Activated CD4-positive, alpha-beta memory T cell treated with anti-CD3 and anti-CD28 coated beads for 36 hours (primary cell): ENCODE measurements at regions not wholly inside any gene's neighbourhood (a gene's known extent, or its start where the extent isn't known, plus 50 kb on each side); places are given as distances from the start of the nearest gene placed in this dataset.

Experiments
- CTCF ChIA-PET: fragments of 350-600 bp; sonication (Branson Sonifier 250); formaldehyde crosslinking; loops from one replicate; lab custom pipeline; 2021; ENCODE audit warnings: antibody characterized with exemption, inconsistent platforms; lab: Charles Lee
- POLR2A ChIA-PET: fragments of 350-600 bp; sonication (Branson Sonifier 250); formaldehyde crosslinking; loops from one replicate; lab custom pipeline; 2021; ENCODE audit warnings: antibody characterized with exemption; lab: Charles Lee
- DNase-seq: peaks from one replicate; pipeline ENCODE4 v3.0.0-alpha.2; 2020
- H3K27ac Mint-ChIP-seq: one replicate; pipeline ENCODE4 v1.8.0; 2021; ENCODE audit warnings: mixed read lengths
- H3K27me3 Mint-ChIP-seq: one replicate; pipeline ENCODE4 v1.8.0; 2021; ENCODE audit warnings: mixed read lengths
- H3K36me3 Mint-ChIP-seq: one replicate; pipeline ENCODE4 v1.8.0; 2021; ENCODE audit warnings: mixed read lengths
- H3K4me1 Mint-ChIP-seq: one replicate; pipeline ENCODE4 v1.8.0; 2021; ENCODE audit warnings: low read depth, mixed read lengths
- H3K4me3 Mint-ChIP-seq: one replicate; pipeline ENCODE4 v1.8.0; 2021; ENCODE audit warnings: mild to moderate bottlenecking, mixed read lengths
- H3K9me3 Mint-ChIP-seq: one replicate; pipeline ENCODE4 v1.8.0; 2021; ENCODE audit warnings: mixed read lengths
- intact Hi-C: fragments of 100-400 bp; cut with micrococcal nuclease; formaldehyde crosslinking; loops from one replicate; pipeline ENCODE4 v1.15.1; 2023

DNA sequence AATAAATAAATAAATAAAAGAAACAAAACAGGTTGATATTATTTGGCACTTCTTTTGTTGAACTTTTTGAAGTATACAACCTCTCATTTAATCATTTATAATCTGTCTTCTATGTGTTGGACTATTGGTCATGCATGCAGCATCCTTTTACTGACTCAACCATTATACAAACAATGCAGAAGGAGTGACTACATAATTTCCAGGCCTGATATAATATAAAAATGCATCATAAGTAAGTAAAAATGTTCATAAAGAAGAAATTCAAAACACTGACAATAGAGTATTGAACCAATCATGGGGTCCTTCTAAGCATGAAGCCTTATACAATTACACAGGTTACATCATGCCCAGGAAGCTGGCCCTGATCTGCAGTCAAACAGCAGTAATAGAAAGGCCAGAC lies 141.5 kb upstream of the FN1 start:
- no peaks in the 10 kb centered on the region for H3K36me3 Mint-ChIP-seq
- POLR2A ChIA-PET, result no interaction called here

DNA sequence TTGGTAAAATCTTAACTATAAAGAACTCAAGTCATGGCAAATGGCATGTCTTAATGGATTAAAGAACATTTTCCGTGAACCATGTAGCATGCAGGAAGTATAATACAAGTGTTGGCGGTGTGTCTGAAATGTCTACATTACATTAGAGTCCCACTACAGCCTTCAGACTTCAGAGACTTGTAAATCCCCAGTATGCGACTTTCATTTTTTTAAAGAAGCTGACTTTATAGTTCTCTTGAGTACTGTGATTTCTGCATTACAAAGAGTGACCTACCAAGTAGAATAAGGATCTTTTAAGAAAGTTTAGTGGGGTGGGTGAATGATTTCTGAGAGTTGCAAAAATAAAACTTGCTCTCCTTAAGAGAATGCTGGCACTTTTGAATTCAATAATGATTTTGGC lies 140.7 kb upstream of the FN1 start:
- Mint-ChIP-seq H3K36me3 (no peaks in the 10 kb centered on the region), H3K9me3 (no peaks in the 10 kb centered on the region), H3K4me3 (no peak overlapping the region), H3K27ac (no peak overlapping the region), H3K4me1 (no peaks in the 10 kb centered on the region), H3K27me3 (no peaks in the 10 kb centered on the region)
- POLR2A ChIA-PET, result no interaction called here
- no peak for DNase-seq
- CTCF ChIA-PET, result no interaction called here
- intact Hi-C loops, result no loop called here

More for the DNA sequence above, 141.5 kb upstream of the FN1 start:
- DNase-seq, result no peak
- Mint-ChIP-seq H3K9me3 (no peaks in the 10 kb centered on the region), H3K27me3 (no peaks in the 10 kb centered on the region), H3K4me3 (no peak overlapping the region), H3K27ac (no peak overlapping the region), H3K4me1 (no peaks in the 10 kb centered on the region)
- CTCF ChIA-PET, result no interaction called here
- intact Hi-C loops, result no loop called here

DNA sequence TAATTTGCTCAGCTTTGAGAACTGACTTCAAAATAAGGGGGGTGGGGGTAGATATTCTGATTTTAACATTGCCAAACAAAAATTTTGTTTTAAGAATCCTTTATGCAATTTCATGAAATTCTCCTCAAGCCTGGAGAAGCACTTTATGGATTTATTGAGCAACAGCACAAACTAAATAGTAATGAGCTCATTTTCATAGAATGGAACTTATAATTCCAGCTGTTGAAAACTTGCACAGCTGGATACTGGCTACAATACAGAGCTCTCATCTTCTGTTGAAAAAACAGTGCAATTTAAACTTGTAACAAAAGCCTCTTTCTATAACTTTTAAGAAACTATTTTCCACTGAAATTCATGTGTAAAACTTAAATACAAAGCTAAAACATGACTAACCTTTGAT lies 137.6 kb upstream of the FN1 start:
- ChIA-PET CTCF (interaction anchor here (0.7 kb wide), 1 partner anchor 395 kb away, joined by 3 read pairs; no protein-coding TSS in a partner anchor), POLR2A (no interaction called here)
- peaks cover 1% of the 10 kb centered on the region for H3K27me3 Mint-ChIP-seq
- no peaks in the 10 kb centered on the region for H3K36me3 Mint-ChIP-seq
- no peaks in the 10 kb centered on the region for H3K9me3 Mint-ChIP-seq
- no peak for DNase-seq
- H3K4me3 Mint-ChIP-seq, result no peak overlapping the region
- no peak overlapping the region for H3K27ac Mint-ChIP-seq
- no peaks in the 10 kb centered on the region for H3K4me1 Mint-ChIP-seq
- intact Hi-C loops, result no loop called here

DNA sequence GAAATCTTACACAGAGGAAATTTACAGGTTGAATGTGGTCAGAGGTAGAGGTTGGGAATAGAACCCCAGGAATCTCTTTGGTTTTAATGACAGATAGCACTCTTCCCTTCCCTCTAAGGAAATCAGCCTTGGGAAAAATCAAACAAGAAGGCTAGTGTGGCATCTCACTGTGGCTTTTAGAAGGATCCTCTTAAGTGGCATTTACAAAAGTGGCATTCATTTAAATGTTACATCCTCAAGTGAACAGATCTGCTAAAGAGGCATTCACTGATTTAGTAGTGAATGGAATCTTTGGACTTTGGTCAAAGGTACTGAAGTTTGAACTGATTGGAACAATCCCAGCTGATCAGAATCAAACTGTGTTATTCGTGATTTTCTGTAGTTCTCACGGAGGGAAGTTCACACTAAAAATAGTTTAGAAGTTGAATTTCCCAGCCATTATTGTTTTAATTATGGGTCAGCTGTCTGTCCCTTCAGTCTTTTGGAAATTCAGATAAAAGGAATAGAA lies 136.5 kb upstream of the FN1 start:
- Mint-ChIP-seq H3K4me3 (no peak overlapping the region), H3K9me3 (no peaks in the 10 kb centered on the region), H3K4me1 (no peaks in the 10 kb centered on the region), H3K36me3 (no peaks in the 10 kb centered on the region), H3K27me3 (peaks cover 1% of the 10 kb centered on the region), H3K27ac (no peak overlapping the region)
- intact Hi-C loops, result no loop called here
- POLR2A ChIA-PET, result no interaction called here
- DNase-seq, result no peak
- CTCF ChIA-PET, result no interaction called here

DNA sequence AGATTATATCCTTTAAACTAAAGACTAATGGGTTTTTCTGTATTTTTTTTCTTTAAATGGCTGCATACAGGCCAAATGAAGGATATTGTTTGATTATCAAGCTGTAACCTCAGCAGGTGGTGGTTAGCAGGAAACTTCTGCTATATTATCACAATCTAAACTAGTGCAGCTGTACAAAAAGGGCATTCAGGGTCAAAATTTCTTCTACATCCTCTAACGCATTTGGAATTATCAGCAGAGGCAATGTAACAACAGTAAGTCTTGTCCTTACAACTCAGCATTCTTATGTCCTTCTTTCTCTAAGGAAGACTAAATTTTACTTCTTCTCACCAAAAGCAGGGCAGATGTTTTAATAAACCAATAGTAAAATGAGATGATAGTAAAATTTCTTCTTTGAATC lies 135.8 kb upstream of the FN1 start:
- no peak for DNase-seq
- H3K36me3 Mint-ChIP-seq, result no peaks in the 10 kb centered on the region
- CTCF ChIA-PET, result no interaction called here
- H3K27me3 Mint-ChIP-seq, result peaks cover 1% of the 10 kb centered on the region
- no peaks in the 10 kb centered on the region for H3K4me1 Mint-ChIP-seq
- intact Hi-C loops, result no loop called here
- H3K27ac Mint-ChIP-seq, result no peak overlapping the region
- POLR2A ChIA-PET, result no interaction called here
- no peaks in the 10 kb centered on the region for H3K9me3 Mint-ChIP-seq
- no peak overlapping the region for H3K4me3 Mint-ChIP-seq

DNA sequence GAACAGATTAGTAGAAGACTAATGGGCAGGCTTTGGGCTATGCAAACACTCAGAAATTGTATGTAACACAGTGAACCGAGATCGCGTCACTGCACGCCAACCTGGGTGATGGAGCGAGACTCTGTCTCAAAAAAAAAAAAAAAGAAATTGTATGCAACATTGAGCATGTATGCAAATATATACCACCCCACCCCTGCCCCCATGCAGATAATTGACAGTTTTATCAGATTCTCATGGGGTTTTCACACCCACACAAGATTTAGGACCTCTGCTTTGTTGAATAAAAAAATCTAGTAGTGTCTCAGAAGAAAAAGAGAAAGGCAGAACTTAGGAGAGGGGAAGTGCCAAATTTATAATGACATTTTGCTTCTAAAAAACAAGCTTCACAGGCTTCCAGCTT lies 131.6 kb upstream of the FN1 start:
- Mint-ChIP-seq H3K4me3 (no peak overlapping the region), H3K27me3 (peaks cover 1% of the 10 kb centered on the region), H3K9me3 (no peaks in the 10 kb centered on the region), H3K4me1 (no peaks in the 10 kb centered on the region), H3K27ac (no peak overlapping the region), H3K36me3 (no peaks in the 10 kb centered on the region)
- ChIA-PET POLR2A (no interaction called here), CTCF (interaction anchor here (0.6 kb wide), 1 partner anchor 15 kb away, joined by 3 read pairs; no protein-coding TSS in a partner anchor)
- no peak for DNase-seq
- intact Hi-C loops, result no loop called here

DNA sequence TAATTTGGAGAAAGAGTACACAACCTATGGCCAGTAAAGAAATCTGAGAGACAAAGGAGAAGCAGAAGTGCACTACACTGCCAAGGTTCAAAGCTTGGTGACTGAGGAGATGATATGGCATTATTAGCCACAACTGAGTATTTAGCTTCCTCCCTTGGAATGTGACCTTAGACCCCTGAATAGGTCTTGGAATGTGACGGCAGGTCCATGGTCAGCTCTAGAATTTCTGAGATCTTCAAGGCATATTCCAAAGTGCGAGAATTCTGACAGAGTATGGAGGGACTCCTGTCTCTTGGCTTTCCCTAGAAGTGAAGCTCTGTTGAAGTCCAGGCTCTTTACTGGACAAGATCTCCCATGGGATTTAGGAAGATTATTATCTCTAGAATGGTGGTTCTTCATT lies 130.0 kb upstream of the FN1 start:
- ChIA-PET POLR2A (no interaction called here), CTCF (no interaction called here)
- peaks cover under 1% of the 10 kb centered on the region for H3K27me3 Mint-ChIP-seq
- intact Hi-C loops, result no loop called here
- no peaks in the 10 kb centered on the region for H3K4me1 Mint-ChIP-seq
- DNase-seq, result no peak
- no peak overlapping the region for H3K4me3 Mint-ChIP-seq
- no peak overlapping the region for H3K27ac Mint-ChIP-seq
- no peaks in the 10 kb centered on the region for H3K36me3 Mint-ChIP-seq
- H3K9me3 Mint-ChIP-seq, result no peaks in the 10 kb centered on the region

DNA sequence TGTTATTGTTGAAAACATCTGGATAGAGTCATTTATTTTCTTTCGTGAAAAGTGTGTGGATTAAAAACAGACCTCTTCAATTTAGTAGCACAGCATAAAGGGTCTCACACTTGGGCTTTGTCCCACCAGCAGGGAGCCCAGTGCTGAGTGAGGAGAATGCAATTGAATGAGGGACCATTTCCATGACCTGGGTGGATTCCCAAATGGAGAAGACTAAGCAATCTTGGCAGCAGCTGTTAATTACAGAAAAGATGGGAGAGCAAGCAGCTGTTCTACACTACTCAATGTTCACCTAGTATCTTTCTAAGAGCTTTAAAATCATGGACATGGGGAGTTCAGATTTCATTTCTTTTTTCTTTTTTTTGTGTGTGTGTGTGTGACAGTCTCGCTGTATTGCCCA lies 121.8 kb upstream of the FN1 start:
- H3K27ac Mint-ChIP-seq, result no peak overlapping the region
- CTCF ChIA-PET, result no interaction called here
- H3K9me3 Mint-ChIP-seq, result no peaks in the 10 kb centered on the region
- DNase-seq, result no peak
- H3K27me3 Mint-ChIP-seq, result no peaks in the 10 kb centered on the region
- POLR2A ChIA-PET, result no interaction called here
- H3K36me3 Mint-ChIP-seq, result no peaks in the 10 kb centered on the region
- H3K4me1 Mint-ChIP-seq, result no peaks in the 10 kb centered on the region
- intact Hi-C loops, result no loop called here
- H3K4me3 Mint-ChIP-seq, result no peak overlapping the region

DNA sequence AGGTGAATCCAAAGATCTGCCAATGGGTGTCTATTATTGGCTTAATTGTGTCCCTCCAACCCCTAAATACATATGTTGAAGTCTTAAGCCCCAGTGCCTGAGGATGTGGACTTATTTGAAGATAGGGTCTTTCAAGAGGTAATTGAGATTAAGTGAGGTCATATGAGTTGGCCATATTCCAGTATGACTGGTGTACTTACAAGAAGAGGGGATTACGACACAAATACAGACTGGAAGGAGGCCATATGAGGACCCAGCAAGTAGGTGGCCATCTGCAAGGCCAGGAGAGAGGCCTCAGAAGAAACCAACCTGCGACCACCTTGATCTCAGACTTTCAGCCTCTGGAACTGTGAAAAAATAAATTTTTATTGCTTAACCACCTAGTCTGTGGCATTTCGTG lies 121.1 kb upstream of the FN1 start:
- POLR2A ChIA-PET, result no interaction called here
- no peaks in the 10 kb centered on the region for H3K27me3 Mint-ChIP-seq
- no peaks in the 10 kb centered on the region for H3K9me3 Mint-ChIP-seq
- CTCF ChIA-PET, result no interaction called here
- no peak overlapping the region for H3K27ac Mint-ChIP-seq
- no peak for DNase-seq
- H3K4me1 Mint-ChIP-seq, result no peaks in the 10 kb centered on the region
- H3K36me3 Mint-ChIP-seq, result no peaks in the 10 kb centered on the region
- no peak overlapping the region for H3K4me3 Mint-ChIP-seq
- intact Hi-C loops, result no loop called here

DNA sequence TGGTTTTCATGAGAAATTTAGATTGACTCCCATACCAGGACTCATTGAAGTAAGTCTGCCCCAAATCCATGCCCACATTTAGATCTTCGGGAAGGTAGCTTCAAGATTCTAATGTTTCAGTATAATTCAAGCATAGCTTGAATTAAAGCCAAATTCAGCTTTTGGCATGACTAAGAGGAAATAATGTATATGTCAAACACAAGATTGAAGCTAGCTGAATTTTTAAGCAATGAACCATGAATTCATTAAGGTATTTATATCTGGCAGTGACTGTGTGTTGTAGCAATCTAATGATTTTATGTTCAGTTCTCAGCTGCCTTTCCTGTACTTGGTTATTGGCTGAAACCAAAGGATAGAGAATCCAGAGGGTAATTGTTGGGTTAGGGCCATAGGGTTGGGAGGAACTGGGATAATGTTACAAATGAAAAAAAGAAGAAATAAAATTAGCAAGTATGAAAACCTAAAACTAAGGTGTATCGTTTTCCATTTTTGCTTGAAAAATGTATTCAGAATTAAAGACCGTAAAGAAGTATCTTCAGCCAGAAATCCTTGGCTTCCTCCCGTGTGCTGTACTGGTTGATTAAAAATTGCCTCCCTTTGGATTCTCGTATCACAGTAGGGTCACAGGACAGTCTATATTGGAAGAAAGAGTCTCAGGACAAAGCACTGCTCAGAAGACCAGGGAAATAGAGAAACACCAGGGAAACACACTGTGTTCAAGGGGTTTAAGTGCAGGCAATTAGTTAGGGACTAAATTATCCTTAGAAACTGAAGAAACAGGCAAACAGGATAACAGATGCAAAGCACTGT lies 119.0 kb upstream of the FN1 start:
- POLR2A ChIA-PET, result no interaction called here
- H3K27ac Mint-ChIP-seq, result no peak overlapping the region
- CTCF ChIA-PET, result interaction anchor here (1.6 kb wide), 1 partner anchor 11 kb away, joined by 3 read pairs; no protein-coding TSS in a partner anchor
- no peak overlapping the region for H3K4me3 Mint-ChIP-seq
- no peaks in the 10 kb centered on the region for H3K36me3 Mint-ChIP-seq
- no peaks in the 10 kb centered on the region for H3K9me3 Mint-ChIP-seq
- no peaks in the 10 kb centered on the region for H3K4me1 Mint-ChIP-seq
- intact Hi-C loops, result no loop called here
- no peaks in the 10 kb centered on the region for H3K27me3 Mint-ChIP-seq
- no peak for DNase-seq

DNA sequence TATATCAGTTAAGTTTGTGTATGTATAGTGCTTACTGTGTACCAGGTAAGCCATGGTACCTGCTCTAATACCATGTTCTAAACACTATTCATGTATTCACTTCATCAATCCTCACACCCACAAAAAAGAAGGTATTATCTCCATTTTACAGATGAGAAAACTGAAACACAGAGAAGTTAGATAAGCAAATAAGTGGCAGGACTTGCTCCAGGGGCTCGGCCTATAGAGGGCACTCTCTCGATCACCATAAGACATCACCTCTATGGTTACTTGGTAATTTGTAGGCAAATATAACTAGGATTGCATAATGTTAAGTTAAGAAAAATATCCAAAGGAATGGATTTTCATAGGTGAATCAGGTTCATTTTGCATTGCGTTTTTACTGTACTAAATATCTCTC lies 118.1 kb upstream of the FN1 start:
- Mint-ChIP-seq H3K27me3 (no peaks in the 10 kb centered on the region), H3K9me3 (no peaks in the 10 kb centered on the region), H3K36me3 (no peaks in the 10 kb centered on the region), H3K27ac (no peak overlapping the region), H3K4me3 (no peak overlapping the region), H3K4me1 (no peaks in the 10 kb centered on the region)
- intact Hi-C loops, result no loop called here
- DNase-seq, result no peak
- ChIA-PET CTCF (interaction anchor here (1.6 kb wide), 1 partner anchor 10 kb away, joined by 3 read pairs; no protein-coding TSS in a partner anchor), POLR2A (no interaction called here)

DNA sequence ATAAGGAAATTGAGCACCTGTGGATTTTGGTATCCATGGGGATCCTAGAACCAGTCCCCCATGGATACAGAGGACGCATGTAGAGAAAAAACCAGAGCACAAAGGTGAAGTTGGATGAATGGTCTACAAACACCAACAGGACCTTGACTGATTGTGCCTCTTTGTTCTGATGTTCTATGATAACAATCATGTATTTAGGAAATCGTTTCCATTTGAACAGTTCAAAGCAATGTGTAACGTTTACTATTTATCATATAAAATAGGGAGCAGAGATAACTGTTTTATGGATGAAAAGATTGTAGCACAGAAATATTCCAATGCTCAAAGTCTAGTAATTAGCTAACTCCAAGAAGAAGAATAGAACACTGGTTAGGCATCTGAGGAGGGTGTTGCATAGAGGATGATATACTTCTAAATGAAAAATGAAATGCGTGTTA lies 116.3 kb upstream of the FN1 start:
- no peaks in the 10 kb centered on the region for H3K4me1 Mint-ChIP-seq
- no peaks in the 10 kb centered on the region for H3K36me3 Mint-ChIP-seq
- no peak overlapping the region for H3K4me3 Mint-ChIP-seq
- H3K27ac Mint-ChIP-seq, result no peak overlapping the region
- intact Hi-C loops, result no loop called here
- no peaks in the 10 kb centered on the region for H3K9me3 Mint-ChIP-seq
- DNase-seq, result no peak
- H3K27me3 Mint-ChIP-seq, result no peaks in the 10 kb centered on the region
- CTCF ChIA-PET, result no interaction called here
- POLR2A ChIA-PET, result no interaction called here

DNA sequence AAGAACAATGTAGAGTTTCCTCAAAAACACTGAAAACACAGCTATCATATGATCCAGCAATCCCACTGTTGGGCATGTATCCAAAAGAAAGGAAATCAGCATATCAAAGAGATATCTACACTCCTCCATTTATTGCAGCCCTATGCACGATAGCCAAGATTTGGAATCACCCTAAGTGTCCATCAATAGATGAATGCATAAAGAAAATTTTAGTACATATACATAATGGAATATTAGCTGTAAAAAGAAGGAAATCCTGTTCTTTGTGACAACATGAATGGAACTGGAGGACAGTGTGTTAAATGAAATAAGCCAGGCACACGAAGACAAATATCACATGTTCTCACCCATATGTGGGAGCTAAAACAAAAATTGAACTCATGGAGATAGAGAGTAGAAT lies 114.5 kb upstream of the FN1 start:
- Mint-ChIP-seq H3K27me3 (no peaks in the 10 kb centered on the region), H3K36me3 (no peaks in the 10 kb centered on the region), H3K9me3 (no peaks in the 10 kb centered on the region), H3K4me3 (no peak overlapping the region), H3K4me1 (no peaks in the 10 kb centered on the region), H3K27ac (no peak overlapping the region)
- intact Hi-C loops, result no loop called here
- no peak for DNase-seq
- ChIA-PET POLR2A (no interaction called here), CTCF (no interaction called here)
